IgD-negative memory B cell (primary cell): ENCODE measurements at regions not wholly inside any gene's neighbourhood (a gene's known extent, or its start where the extent isn't known, plus 50 kb on each side); places are given as distances from the start of the nearest gene placed in this dataset.
"Not testable (repeated sequence)": the region's sequence is repeated elsewhere in the genome, so short reads cannot be mapped to it uniquely, and the experiment has no call there.

Source experiments
- H3K27ac Mint-ChIP-seq, 3 donors: one replicate each; pipeline ENCODE4 v1.8.0; 2020 to 2022; ENCODE audit warnings: mild to moderate bottlenecking in 3 of 3, mixed read lengths in 3 of 3, moderate library complexity in 1 of 3
- H3K27me3 Mint-ChIP-seq: one replicate; pipeline ENCODE4 v1.8.0; 2021; ENCODE audit warnings: mixed read lengths
- H3K36me3 Mint-ChIP-seq: one replicate; pipeline ENCODE4 v1.8.0; 2020; ENCODE audit warnings: mild to moderate bottlenecking, mixed read lengths
- H3K4me1 Mint-ChIP-seq, 3 donors: one replicate each; pipeline ENCODE4 v1.8.0; 2020 to 2022; ENCODE audit warnings: mixed read lengths in 3 of 3, mild to moderate bottlenecking in 1 of 3
- H3K4me3 Mint-ChIP-seq, 4 donors: one replicate each; pipeline ENCODE4 v1.8.0; 2020 to 2022; ENCODE audit warnings: mild to moderate bottlenecking in 4 of 4, mixed read lengths in 4 of 4, moderate library complexity in 3 of 4
- H3K9me3 Mint-ChIP-seq, 3 donors: one replicate each; pipeline ENCODE4 v1.8.0; 2020 to 2021; ENCODE audit warnings: mixed read lengths in 3 of 3, mild to moderate bottlenecking in 1 of 3

DNA sequence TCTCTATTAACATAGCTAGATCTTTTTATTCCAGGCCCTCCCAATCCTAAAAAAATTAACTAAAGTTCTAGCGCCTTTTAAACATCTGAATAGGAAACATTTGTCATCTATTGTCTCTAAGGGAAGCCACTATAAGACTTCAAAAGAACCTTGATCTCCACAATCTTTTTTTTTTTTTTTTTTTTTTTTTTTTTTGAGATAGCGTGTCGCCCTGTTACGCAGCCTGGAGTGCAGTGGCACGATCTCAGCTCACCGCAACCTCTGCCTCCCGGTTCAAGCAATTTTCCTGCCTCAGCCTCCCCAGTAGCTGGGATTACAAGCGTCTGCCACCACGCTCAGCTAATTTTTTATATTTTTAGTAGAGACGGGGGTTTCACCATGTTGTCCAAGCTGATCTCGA, 526.5 kb upstream of the HTR2C start:
- H3K4me1 Mint-ChIP-seq, H3K27me3 Mint-ChIP-seq, H3K36me3 Mint-ChIP-seq, H3K4me3 Mint-ChIP-seq, H3K9me3 Mint-ChIP-seq, H3K27ac Mint-ChIP-seq: not testable (repeated sequence)

DNA sequence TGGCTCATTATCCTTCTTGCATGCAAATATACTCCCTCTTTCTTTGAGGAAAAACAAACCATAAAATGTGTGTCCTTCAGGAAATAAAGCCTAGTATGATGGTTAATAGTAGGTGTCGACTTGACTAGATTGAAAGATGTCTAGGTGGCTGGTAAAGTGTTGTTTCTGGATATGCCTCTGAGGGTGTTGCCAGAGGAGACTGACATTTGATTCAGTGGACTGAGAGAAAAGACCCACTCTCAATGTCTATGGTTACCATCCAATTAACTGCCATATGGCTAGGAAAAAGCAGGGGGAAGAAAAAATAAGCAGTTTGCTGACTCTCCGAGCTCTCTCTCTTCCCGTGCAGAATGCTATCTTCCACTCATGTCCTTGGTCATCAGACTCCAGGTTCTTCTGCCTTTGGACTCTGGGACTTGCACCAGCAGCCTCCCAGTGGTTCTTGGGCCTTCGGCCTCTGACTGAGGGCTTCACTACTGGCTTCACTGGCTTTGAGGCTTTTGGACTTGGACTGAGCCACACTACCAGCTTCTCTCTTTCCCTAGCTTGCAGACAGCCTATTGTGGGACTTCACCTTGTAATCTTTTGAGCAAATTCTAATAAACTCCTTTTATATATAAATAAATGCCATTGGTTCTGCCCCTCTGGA, 532.1 kb upstream of the HTR2C start:
- Mint-ChIP-seq H3K4me3 (no peak overlapping the region), H3K27ac (no peak overlapping the region), H3K36me3 (no peaks in the 10 kb centered on the region), H3K27me3 (peaks cover 2% of the 10 kb centered on the region), H3K9me3 (no peaks in the 10 kb centered on the region), H3K4me1 (peaks cover 0 to 2% (median 0%) of the 10 kb centered on the region in 3 donors)

GRCh38 chrX:114050075-114050796, 533.6 kb upstream of the HTR2C start:
- Mint-ChIP-seq H3K27me3 (peaks cover 2% of the 10 kb centered on the region), H3K9me3 (no peaks in the 10 kb centered on the region), H3K4me1 (peaks cover 0 to 2% (median 0%) of the 10 kb centered on the region in 3 donors), H3K27ac (no peak overlapping the region), H3K36me3 (no peaks in the 10 kb centered on the region), H3K4me3 (no peak overlapping the region)

GRCh38 chrX:114049063-114049462, 534.8 kb upstream of the HTR2C start:
- H3K27me3 Mint-ChIP-seq = peaks cover 2% of the 10 kb centered on the region
- no peak overlapping the region for H3K27ac Mint-ChIP-seq
- no peaks in the 10 kb centered on the region for H3K9me3 Mint-ChIP-seq
- peaks cover 0 to 2% (median 0%) of the 10 kb centered on the region in 3 donors for H3K4me1 Mint-ChIP-seq
- H3K36me3 Mint-ChIP-seq = no peaks in the 10 kb centered on the region
- no peak overlapping the region for H3K4me3 Mint-ChIP-seq

GRCh38 chrX:114047558-114047957, 536.3 kb upstream of the HTR2C start:
- Mint-ChIP-seq H3K4me1 (peaks cover 0 to 2% (median 0%) of the 10 kb centered on the region in 3 donors), H3K27ac (no peak overlapping the region), H3K27me3 (peaks cover 2% of the 10 kb centered on the region), H3K4me3 (no peak overlapping the region), H3K36me3 (no peaks in the 10 kb centered on the region), H3K9me3 (no peaks in the 10 kb centered on the region)

DNA sequence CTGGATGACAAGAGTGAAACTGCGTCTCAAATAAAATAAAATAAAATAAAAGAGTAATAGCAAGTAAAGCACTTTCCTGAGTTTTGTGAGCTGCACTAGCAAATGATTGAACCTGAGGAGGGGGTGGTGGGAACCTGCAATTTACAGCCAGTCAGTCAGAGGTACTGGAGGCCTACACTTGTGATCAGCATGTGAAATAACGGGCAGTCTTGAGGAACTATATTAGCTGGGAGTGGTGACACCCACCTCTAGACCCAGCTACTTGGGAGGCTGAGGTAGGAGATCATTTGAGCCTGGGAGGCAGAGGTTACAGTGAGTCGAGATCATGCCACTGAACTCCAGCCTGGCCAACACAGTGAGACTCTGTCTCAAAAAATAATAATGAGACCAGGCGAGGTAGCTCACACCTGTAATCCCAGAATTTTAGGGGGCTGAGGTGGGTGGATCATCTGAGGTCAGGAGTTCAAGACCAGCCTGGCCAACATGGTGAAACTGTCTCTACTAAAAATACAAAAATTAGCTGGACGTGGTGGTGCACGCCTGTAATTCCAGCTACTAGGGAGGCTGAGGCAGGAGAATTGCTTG, 537.1 kb upstream of the HTR2C start:
- Mint-ChIP-seq H3K27ac (no peak overlapping the region), H3K36me3 (no peaks in the 10 kb centered on the region), H3K9me3 (no peaks in the 10 kb centered on the region), H3K27me3 (no peaks in the 10 kb centered on the region), H3K4me3 (no peak overlapping the region), H3K4me1 (peaks cover 0 to 2% (median 0%) of the 10 kb centered on the region in 3 donors)

DNA sequence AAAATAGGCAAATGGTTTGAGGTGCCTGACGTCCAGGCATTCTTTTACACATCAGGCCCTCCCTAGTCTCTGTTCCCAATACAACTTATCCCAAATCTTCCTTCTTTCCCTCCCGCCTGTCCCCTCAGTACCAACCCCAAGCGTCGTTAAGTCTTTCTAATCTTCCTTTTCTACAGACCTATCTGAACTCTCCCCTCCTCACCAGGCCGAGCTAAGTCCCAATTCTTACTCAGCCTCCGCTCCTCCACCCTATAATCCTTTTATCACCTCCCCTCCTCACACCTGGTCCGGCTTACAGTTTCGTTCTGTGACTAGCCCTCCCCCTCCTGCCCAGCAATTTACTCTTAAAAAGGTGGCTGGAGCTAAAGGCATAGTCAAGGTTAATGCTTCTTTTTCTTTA, 542.4 kb upstream of the HTR2C start:
- H3K36me3 Mint-ChIP-seq, H3K27ac Mint-ChIP-seq, H3K4me1 Mint-ChIP-seq, H3K9me3 Mint-ChIP-seq, H3K4me3 Mint-ChIP-seq, H3K27me3 Mint-ChIP-seq: not testable (repeated sequence)

DNA sequence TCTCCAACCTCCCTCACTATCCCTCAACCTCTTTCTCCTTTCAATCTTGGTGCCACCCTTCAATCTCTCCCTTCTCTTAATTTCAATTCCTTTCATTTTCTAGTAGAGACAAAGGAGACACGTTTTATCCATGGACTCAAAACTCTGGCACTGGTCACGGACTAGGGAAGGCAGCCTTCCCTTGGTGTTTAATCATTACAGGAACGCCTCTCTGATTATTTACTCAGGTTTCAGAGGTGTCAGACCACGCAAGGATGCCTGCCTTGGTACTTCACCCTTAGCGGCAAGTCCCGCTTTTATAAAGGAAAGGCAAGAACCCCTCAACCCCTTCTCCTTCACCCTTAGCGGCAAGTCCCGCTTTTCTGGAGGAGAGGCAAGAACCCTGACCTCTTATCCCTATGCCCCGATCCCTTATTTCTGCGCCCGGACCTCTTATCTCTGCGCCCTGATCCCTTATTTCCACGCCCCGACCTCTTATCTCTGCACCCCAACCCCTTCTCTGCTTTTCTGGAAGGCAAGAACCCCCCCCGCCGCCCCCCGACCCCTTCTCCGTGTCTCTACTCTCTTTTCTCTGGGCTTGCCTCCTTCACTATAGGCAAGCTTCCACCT, 543.1 kb upstream of the HTR2C start:
- H3K36me3 Mint-ChIP-seq, H3K4me1 Mint-ChIP-seq, H3K9me3 Mint-ChIP-seq, H3K27ac Mint-ChIP-seq, H3K27me3 Mint-ChIP-seq, H3K4me3 Mint-ChIP-seq: not testable (repeated sequence)

DNA sequence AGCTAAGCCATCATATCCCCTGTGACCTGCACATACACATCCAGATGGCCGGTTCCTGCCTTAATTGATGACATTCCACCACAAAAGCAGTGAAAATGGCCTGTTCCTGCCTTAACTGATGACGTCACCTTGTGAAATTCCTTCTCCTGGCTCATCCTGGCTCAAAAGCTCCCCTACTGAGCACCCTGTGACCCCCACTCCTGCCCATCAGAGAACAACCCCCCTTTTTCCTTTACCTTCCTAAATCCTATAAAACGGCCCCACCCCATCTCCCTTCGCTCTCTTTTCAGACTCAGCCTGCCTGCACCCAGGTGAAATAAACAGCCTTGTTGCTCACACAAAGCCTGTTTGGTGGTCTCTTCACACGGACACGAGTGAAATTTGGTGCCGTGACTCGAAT, 543.8 kb upstream of the HTR2C start:
- not testable (repeated sequence) for H3K36me3 Mint-ChIP-seq, H3K27me3 Mint-ChIP-seq, H3K4me3 Mint-ChIP-seq, H3K4me1 Mint-ChIP-seq, H3K9me3 Mint-ChIP-seq
- H3K27ac Mint-ChIP-seq = peak overlapping the region in 1 of 3 donors; percentile 28

GRCh38 chrX:114038358-114038757, 545.5 kb upstream of the HTR2C start:
- H3K4me3 Mint-ChIP-seq = no peak overlapping the region
- no peaks in the 10 kb centered on the region for H3K9me3 Mint-ChIP-seq
- H3K36me3 Mint-ChIP-seq = no peaks in the 10 kb centered on the region
- H3K27me3 Mint-ChIP-seq = no peaks in the 10 kb centered on the region
- peaks cover 0 to 2% (median 0%) of the 10 kb centered on the region in 3 donors for H3K4me1 Mint-ChIP-seq
- H3K27ac Mint-ChIP-seq = peak overlapping the region in 1 of 3 donors; percentile 57

DNA sequence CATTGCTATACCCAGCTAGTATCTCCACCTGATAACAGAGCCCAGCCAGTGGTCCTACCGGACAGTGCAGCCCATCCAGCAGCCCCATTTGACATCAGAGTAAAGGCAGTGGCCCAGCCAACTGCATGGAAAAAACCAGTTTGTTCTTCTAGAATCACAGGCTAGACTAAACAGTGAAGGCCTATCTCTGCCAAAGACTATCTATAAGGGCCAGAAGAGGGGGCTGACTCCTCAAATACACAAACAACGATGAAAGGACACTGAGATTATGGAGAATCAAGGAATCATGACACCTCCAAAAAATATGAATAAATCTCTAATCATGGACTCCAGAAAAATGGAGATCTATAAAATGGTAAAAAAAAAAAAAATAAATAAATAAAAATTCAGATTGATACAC, 546.4 kb upstream of the HTR2C start:
- Mint-ChIP-seq H3K27me3 (no peaks in the 10 kb centered on the region), H3K4me3 (no peak overlapping the region), H3K27ac (no peak overlapping the region), H3K9me3 (no peaks in the 10 kb centered on the region), H3K4me1 (peaks cover 0 to 2% (median 0%) of the 10 kb centered on the region in 3 donors), H3K36me3 (no peaks in the 10 kb centered on the region)

DNA sequence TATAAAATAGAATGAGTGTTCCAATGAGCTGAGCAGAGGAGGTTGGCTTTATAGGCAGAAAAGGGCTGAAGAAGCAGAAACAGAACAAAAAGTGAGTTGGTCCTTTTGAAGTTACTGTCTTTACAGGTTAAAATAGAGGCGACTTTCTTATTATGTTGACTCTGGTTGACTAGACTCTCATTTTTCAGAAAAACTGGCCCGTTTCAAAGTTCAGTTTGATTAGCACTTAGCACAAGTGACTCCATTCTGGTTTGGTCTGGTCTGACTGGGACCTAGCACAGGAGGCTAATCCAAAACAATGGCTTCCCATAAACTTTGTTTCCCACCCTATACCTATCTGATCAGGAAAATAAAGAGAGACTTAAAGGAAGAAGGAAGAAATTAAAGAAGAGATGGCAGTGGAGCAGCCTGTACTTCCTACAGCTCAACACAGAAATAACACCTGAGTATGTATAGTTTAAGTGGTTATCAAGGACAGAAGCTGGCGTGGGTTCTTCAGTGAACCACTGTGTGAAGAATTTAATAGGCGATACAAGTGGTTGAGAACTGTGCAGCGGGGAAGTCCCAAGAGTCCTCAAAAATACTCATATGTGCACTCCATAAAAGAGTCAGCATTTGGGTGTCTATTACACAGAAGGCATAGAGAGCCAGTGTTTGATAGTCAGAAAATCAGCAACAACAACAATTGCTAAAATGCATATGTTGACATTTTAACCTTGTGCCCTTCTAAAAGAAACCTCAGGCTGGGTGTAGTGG, 554.8 kb upstream of the HTR2C start:
- Mint-ChIP-seq H3K9me3 (peaks cover 0 to 13% (median 4%) of the 10 kb centered on the region in 3 donors), H3K4me3 (no peak overlapping the region), H3K27me3 (no peaks in the 10 kb centered on the region), H3K27ac (no peak overlapping the region), H3K36me3 (no peaks in the 10 kb centered on the region), H3K4me1 (no peaks in the 10 kb centered on the region)

GRCh38 chrX:114017086-114017485, 566.8 kb upstream of the HTR2C start:
- Mint-ChIP-seq H3K27ac (no peak overlapping the region), H3K36me3 (no peaks in the 10 kb centered on the region), H3K4me3 (no peak overlapping the region), H3K4me1 (no peaks in the 10 kb centered on the region), H3K9me3 (peaks cover 0 to 3% (median 0%) of the 10 kb centered on the region in 3 donors), H3K27me3 (no peaks in the 10 kb centered on the region)

DNA sequence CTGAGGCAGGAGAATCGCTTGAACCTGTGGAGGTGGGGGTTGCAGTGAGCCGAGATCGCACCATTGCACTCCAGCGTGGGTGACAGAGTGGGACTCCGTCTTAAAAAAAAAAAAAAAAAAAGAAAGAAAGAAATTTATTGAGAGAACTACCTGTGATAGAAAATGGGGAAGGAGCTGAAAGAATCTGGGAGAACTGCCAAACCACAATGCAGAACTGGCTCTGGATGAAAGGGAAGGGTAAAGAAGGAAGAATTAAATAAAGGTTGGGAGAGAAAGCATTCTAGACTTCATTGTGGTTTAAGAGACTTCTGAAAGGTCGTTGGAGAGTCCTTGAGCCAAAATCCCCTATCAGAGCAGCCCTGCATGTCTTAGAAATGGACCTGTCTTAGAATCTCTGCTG, 567.9 kb upstream of the HTR2C start:
- Mint-ChIP-seq H3K4me1 (no peaks in the 10 kb centered on the region), H3K36me3 (no peaks in the 10 kb centered on the region), H3K4me3 (no peak overlapping the region), H3K9me3 (peaks cover 0 to 3% (median 0%) of the 10 kb centered on the region in 3 donors), H3K27ac (no peak overlapping the region), H3K27me3 (no peaks in the 10 kb centered on the region)

- Mint-ChIP-seq H3K9me3 (peaks cover 0 to 4% (median 2%) of the 10 kb centered on the region in 3 donors), H3K4me1 (peaks cover 2 to 6% (median 3%) of the 10 kb centered on the region in 3 donors), H3K27ac (peak overlapping the region in 1 of 3 donors; percentile 40), H3K4me3 (no peak overlapping the region), H3K27me3 (peaks cover 1% of the 10 kb centered on the region), H3K36me3 (no peaks in the 10 kb centered on the region)
Measured at GRCh38 chrX:114006664-114007063, 577.2 kb upstream of the HTR2C start.
